Prostate gland (tissue), 2 donors: ENCODE measurements at regions not wholly inside any gene's neighbourhood (a gene's known extent, or its start where the extent isn't known, plus 50 kb on each side); places are given as distances from the start of the nearest gene placed in this dataset.

Source experiments
- POLR2A ChIP-seq: fragments of 450-650 bp; IDR thresholded peaks from one replicate; pipeline ENCODE4 v1.6.1; 2016; ENCODE audit warnings: antibody characterized with exemption, mild to moderate bottlenecking
- POLR2AphosphoS5 ChIP-seq: sonication (generic); formaldehyde crosslinking; IDR thresholded peaks from one replicate; pipeline ENCODE4 v1.6.1; 2017; ENCODE audit warnings: antibody characterized with exemption
- TF ChIP-seq, protein P1 (sequence below), 4 experiments: fragments of 200-600 bp in 2 of 4; fragments of 450-650 bp in 2 of 4; sonication (generic) in 2 of 4; IDR thresholded peaks; 1 replicate in 3 of 4; 2 replicates in 1 of 4; pipeline ENCODE4 v1.5.1; 2016 to 2019; ENCODE audit warnings: antibody characterized with exemption in 4 of 4, mild to moderate bottlenecking in 2 of 4, moderate library complexity in 2 of 4

DNA sequence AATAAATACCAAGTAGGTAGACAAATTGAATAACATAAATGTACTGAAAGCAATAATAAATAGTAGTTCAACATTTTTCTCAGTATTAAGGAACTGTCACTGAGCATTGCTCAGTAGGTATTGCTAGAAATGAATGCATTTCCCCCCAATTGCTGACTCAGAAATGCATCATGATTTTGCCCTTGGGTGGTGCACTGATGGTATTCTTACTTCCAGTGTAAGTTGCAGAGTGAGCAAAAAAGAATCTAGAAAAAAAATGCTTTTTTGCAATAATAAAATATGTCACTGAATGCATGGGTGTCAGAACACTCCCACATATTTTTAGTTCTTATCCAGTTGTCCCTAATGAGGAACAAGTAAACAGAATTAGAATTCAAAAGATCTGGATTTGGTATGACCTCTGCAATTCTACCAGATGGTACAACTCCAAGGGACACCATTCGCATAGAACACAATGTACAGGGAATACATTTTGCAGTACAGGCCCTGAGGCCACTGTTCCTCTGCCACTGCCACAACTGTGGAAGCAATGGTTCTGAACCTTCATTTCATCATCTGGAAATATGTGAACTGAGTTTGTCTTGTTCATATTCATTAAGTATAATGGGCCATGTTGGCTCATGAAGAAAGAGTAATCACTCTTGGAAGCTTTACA, 78.0 kb downstream of the ATP6V1G3 start:
- TF ChIP-seq, protein P1, sequence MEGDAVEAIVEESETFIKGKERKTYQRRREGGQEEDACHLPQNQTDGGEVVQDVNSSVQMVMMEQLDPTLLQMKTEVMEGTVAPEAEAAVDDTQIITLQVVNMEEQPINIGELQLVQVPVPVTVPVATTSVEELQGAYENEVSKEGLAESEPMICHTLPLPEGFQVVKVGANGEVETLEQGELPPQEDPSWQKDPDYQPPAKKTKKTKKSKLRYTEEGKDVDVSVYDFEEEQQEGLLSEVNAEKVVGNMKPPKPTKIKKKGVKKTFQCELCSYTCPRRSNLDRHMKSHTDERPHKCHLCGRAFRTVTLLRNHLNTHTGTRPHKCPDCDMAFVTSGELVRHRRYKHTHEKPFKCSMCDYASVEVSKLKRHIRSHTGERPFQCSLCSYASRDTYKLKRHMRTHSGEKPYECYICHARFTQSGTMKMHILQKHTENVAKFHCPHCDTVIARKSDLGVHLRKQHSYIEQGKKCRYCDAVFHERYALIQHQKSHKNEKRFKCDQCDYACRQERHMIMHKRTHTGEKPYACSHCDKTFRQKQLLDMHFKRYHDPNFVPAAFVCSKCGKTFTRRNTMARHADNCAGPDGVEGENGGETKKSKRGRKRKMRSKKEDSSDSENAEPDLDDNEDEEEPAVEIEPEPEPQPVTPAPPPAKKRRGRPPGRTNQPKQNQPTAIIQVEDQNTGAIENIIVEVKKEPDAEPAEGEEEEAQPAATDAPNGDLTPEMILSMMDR (IDR thresholded peaks at IDR 0.05) = no peak
- TF ChIP-seq POLR2A = no peak
- no peak for TF ChIP-seq POLR2AphosphoS5
